ENCODE measurements at regions not wholly inside any gene's neighbourhood (a gene's known extent, or its start where the extent isn't known, plus 50 kb on each side); places are given as distances from the start of the nearest gene placed in this dataset.

- DNase-seq: no peak
- TF ChIP-seq CTCF (IDR thresholded peaks at IDR 0.05; ENCODE audit: low read depth, low read length, missing control alignments): no peak
- no peak overlapping the region for H3K27ac ChIP-seq
- H3K4me3 ChIP-seq (ENCODE audit: low read depth, low read length): no peak overlapping the region
- no peaks in the 10 kb centered on the region for H3K27me3 ChIP-seq (replicated peaks)
- no peaks in the 10 kb centered on the region for H3K36me3 ChIP-seq (replicated peaks)
- in situ Hi-C loops (cut with HindIII; ENCODE audit: low pct_ligation_motif_present, low sequenced_read_pairs): no loop called here
Measured at GRCh38 chr6:145551164-145551563, 184.2 kb downstream of the EPM2A start.

GRCh38 chr6:145555084-145555483 lies 180.2 kb downstream of the EPM2A start:
- in situ Hi-C loops (cut with HindIII; ENCODE audit: low pct_ligation_motif_present, low sequenced_read_pairs): no loop called here
- Histone ChIP-seq H3K36me3 (replicated peaks) (no peaks in the 10 kb centered on the region), H3K27ac (no peak overlapping the region), H3K4me3 (ENCODE audit: low read depth, low read length) (no peak overlapping the region), H3K27me3 (replicated peaks) (no peaks in the 10 kb centered on the region)
- DNase-seq: no peak
- no peak for TF ChIP-seq CTCF (IDR thresholded peaks at IDR 0.05; ENCODE audit: low read depth, low read length, missing control alignments)

- no peak for TF ChIP-seq CTCF (IDR thresholded peaks at IDR 0.05; ENCODE audit: low read depth, low read length, missing control alignments)
- no peaks in the 10 kb centered on the region for H3K27me3 ChIP-seq (replicated peaks)
- no peak for DNase-seq
- no peak overlapping the region for H3K4me3 ChIP-seq (ENCODE audit: low read depth, low read length)
- in situ Hi-C loops (cut with HindIII; ENCODE audit: low pct_ligation_motif_present, low sequenced_read_pairs): no loop called here
- H3K27ac ChIP-seq: no peak overlapping the region
- H3K36me3 ChIP-seq (replicated peaks): no peaks in the 10 kb centered on the region
Measured at GRCh38 chr6:145557474-145557873, 177.8 kb downstream of the EPM2A start.

GRCh38 chr6:145559836-145560235 lies 175.5 kb downstream of the EPM2A start:
- DNase-seq: no peak
- H3K27ac ChIP-seq: no peak overlapping the region
- TF ChIP-seq CTCF (IDR thresholded peaks at IDR 0.05; ENCODE audit: low read depth, low read length, missing control alignments): no peak
- no peak overlapping the region for H3K4me3 ChIP-seq (ENCODE audit: low read depth, low read length)
- in situ Hi-C loops (cut with HindIII; ENCODE audit: low pct_ligation_motif_present, low sequenced_read_pairs): no loop called here
- no peaks in the 10 kb centered on the region for H3K27me3 ChIP-seq (replicated peaks)
- H3K36me3 ChIP-seq (replicated peaks): no peaks in the 10 kb centered on the region

GRCh38 chr6:145561095-145562072 lies 173.9 kb downstream of the EPM2A start:
- TF ChIP-seq CTCF (IDR thresholded peaks at IDR 0.05; ENCODE audit: low read depth, low read length, missing control alignments): no peak
- H3K36me3 ChIP-seq (replicated peaks): no peaks in the 10 kb centered on the region
- H3K27ac ChIP-seq: no peak overlapping the region
- no peak for DNase-seq
- H3K4me3 ChIP-seq (ENCODE audit: low read depth, low read length): no peak overlapping the region
- H3K27me3 ChIP-seq (replicated peaks): no peaks in the 10 kb centered on the region
- in situ Hi-C loops (cut with HindIII; ENCODE audit: low pct_ligation_motif_present, low sequenced_read_pairs): no loop called here

Measured in brain microvascular endothelial cell (primary cell).